ENCODE measurements at regions not wholly inside any gene's neighbourhood (a gene's known extent, or its start where the extent isn't known, plus 50 kb on each side); places are given as distances from the start of the nearest gene placed in this dataset.

DNA sequence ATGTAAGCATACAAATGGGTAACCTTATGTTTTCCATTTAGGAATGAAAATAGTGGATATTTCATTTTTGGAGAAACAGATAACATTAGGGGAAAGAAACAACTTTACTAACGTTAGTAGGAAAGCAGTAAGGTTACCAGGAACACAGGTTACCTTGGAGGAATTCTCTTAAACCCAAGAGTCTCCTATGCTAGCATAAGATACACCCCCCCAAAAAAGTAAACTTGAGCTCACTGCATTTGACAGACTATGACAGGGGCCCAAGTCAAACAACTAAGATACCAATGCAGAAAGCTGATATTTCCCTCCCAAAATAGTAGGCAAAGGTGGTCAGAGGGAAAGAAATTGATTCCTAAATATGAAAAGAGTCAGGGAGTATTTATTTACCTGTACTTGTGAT lies 656.9 kb downstream of the DSC3 start:
- Mint-ChIP-seq H3K36me3 (ENCODE audit: insufficient read depth, unreplicated experiment) (no peaks in the 10 kb centered on the region), H3K9me3 (ENCODE audit: unreplicated experiment) (no peaks in the 10 kb centered on the region), H3K27ac (ENCODE audit: low read depth, unreplicated experiment) (no peak overlapping the region), H3K4me3 (ENCODE audit: unreplicated experiment) (no peak overlapping the region), H3K27me3 (ENCODE audit: insufficient read depth, unreplicated experiment) (no peaks in the 10 kb centered on the region), H3K4me1 (ENCODE audit: insufficient read depth, unreplicated experiment) (peaks cover 7% of the 10 kb centered on the region)
- BruUV-seq (replicated peaks), result no TSS peak
- ChIA-PET POLR2A (no interaction called here), CTCF (interaction anchor here (0.5 kb wide), 1 partner anchor 30 kb away, joined by 5 read pairs; no protein-coding TSS in a partner anchor)
- TF ChIP-seq, protein P1, sequence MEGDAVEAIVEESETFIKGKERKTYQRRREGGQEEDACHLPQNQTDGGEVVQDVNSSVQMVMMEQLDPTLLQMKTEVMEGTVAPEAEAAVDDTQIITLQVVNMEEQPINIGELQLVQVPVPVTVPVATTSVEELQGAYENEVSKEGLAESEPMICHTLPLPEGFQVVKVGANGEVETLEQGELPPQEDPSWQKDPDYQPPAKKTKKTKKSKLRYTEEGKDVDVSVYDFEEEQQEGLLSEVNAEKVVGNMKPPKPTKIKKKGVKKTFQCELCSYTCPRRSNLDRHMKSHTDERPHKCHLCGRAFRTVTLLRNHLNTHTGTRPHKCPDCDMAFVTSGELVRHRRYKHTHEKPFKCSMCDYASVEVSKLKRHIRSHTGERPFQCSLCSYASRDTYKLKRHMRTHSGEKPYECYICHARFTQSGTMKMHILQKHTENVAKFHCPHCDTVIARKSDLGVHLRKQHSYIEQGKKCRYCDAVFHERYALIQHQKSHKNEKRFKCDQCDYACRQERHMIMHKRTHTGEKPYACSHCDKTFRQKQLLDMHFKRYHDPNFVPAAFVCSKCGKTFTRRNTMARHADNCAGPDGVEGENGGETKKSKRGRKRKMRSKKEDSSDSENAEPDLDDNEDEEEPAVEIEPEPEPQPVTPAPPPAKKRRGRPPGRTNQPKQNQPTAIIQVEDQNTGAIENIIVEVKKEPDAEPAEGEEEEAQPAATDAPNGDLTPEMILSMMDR (IDR thresholded peaks at IDR 0.05; ENCODE audit: unreplicated experiment), result no peak
- DNase-seq (ENCODE audit: unreplicated experiment), result no peak
- intact Hi-C loops (cut with micrococcal nuclease), result no loop called here

DNA sequence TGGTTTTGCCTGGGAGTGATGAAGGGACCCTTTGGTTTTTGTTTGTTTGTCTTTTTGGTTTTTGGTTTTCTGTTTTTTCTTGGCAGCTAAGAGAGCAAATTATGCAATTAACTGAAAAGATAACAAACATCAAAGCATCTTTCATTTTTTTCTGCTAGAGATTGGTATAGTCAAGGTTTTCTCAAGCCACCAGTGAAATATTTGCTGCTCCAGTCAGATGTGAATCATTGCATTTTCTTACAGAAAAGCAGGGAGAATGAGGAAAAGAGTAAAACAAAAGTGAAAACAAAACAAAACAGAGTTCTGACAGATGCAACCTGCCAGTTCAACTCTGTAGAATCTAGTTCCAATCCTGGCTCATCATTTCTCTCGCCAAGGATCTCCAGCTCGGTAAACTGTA lies 660.7 kb downstream of the DSC3 start:
- BruUV-seq (replicated peaks), result no TSS peak
- ChIA-PET CTCF (no interaction called here), POLR2A (no interaction called here)
- DNase-seq (ENCODE audit: unreplicated experiment), result peak; percentile 22
- H3K4me3 Mint-ChIP-seq (ENCODE audit: unreplicated experiment), result no peak overlapping the region
- H3K4me1 Mint-ChIP-seq (ENCODE audit: insufficient read depth, unreplicated experiment), result no peaks in the 10 kb centered on the region
- no peaks in the 10 kb centered on the region for H3K27me3 Mint-ChIP-seq (ENCODE audit: insufficient read depth, unreplicated experiment)
- intact Hi-C loops (cut with micrococcal nuclease), result no loop called here
- no peaks in the 10 kb centered on the region for H3K36me3 Mint-ChIP-seq (ENCODE audit: insufficient read depth, unreplicated experiment)
- H3K9me3 Mint-ChIP-seq (ENCODE audit: unreplicated experiment), result no peaks in the 10 kb centered on the region
- TF ChIP-seq, protein P1 (IDR thresholded peaks at IDR 0.05; ENCODE audit: unreplicated experiment), result no peak
- no peak overlapping the region for H3K27ac Mint-ChIP-seq (ENCODE audit: low read depth, unreplicated experiment)

DNA sequence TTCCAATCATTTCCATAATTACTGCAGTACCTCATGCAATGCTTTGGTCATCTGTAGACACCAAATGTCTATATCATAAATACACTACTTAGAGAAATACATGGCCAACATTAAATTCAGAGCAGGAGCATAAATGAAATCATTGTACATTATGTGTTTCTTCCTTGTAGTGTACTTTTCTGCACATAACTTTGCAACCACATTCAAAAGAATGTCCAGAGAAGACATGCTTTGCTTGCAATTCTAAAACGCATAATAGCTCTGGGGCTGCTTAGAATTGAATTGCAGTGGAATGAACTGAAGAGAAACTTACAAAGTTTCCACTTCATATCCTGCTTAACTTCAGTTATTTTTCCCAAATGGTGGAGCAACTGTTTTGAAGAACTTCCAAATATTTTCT lies 664.4 kb downstream of the DSC3 start:
- TF ChIP-seq, protein P1 (IDR thresholded peaks at IDR 0.05; ENCODE audit: unreplicated experiment), result no peak
- POLR2A ChIA-PET, result interaction anchor here (0.6 kb wide), 1 partner anchor 10 kb away, joined by 3 read pairs; no protein-coding TSS in a partner anchor
- Mint-ChIP-seq H3K27ac (ENCODE audit: low read depth, unreplicated experiment) (no peak overlapping the region), H3K4me3 (ENCODE audit: unreplicated experiment) (no peak overlapping the region), H3K27me3 (ENCODE audit: insufficient read depth, unreplicated experiment) (no peaks in the 10 kb centered on the region), H3K9me3 (ENCODE audit: unreplicated experiment) (no peaks in the 10 kb centered on the region), H3K36me3 (ENCODE audit: insufficient read depth, unreplicated experiment) (no peaks in the 10 kb centered on the region), H3K4me1 (ENCODE audit: insufficient read depth, unreplicated experiment) (no peaks in the 10 kb centered on the region)
- CTCF ChIA-PET, result no interaction called here
- BruUV-seq (replicated peaks), result no TSS peak
- intact Hi-C loops (cut with micrococcal nuclease), result no loop called here
- no peak for DNase-seq (ENCODE audit: unreplicated experiment)

DNA sequence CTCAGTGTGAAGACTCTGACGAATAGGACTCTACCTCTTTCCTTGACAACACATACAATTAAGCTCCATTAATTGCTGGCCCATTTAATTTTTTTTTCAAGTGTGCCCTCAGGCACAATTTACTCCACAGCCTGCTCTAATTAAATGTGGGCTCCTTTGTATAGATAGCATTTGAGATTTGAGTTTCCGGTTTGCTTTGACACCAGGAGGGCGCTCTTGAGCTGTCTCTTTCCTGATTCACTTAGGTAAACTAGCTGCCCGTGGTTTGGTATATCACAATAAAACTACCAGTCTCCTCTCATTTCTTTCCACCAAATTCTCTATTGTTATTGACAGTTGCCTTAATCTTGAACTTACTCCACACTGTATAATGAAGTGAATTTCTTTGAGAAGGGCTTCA lies 666.0 kb downstream of the DSC3 start:
- no TSS peak for BruUV-seq (replicated peaks)
- peak; percentile 44 for DNase-seq (ENCODE audit: unreplicated experiment)

More for the DNA sequence above, 666.0 kb downstream of the DSC3 start:
- CTCF ChIA-PET, result interaction anchor here (0.5 to 1.1 kb wide), 4 partner anchors 19 to 597 kb away, joined by 3 read pairs; no protein-coding TSS in a partner anchor
- Mint-ChIP-seq H3K4me3 (ENCODE audit: unreplicated experiment) (no peak overlapping the region), H3K27ac (ENCODE audit: low read depth, unreplicated experiment) (no peak overlapping the region), H3K27me3 (ENCODE audit: insufficient read depth, unreplicated experiment) (no peaks in the 10 kb centered on the region), H3K4me1 (ENCODE audit: insufficient read depth, unreplicated experiment) (no peaks in the 10 kb centered on the region), H3K9me3 (ENCODE audit: unreplicated experiment) (no peaks in the 10 kb centered on the region), H3K36me3 (ENCODE audit: insufficient read depth, unreplicated experiment) (no peaks in the 10 kb centered on the region)
- POLR2A ChIA-PET, result no interaction called here
- intact Hi-C loops (cut with micrococcal nuclease), result no loop called here
- TF ChIP-seq, protein P1 (IDR thresholded peaks at IDR 0.05; ENCODE audit: unreplicated experiment), result peak; percentile 9

Data from MCF 10A (cell line).